LoVo (cell line): ENCODE measurements at regions not wholly inside any gene's neighbourhood (a gene's known extent, or its start where the extent isn't known, plus 50 kb on each side); places are given as distances from the start of the nearest gene placed in this dataset.
"Not testable (repeated sequence)": the region's sequence is repeated elsewhere in the genome, so short reads cannot be mapped to it uniquely, and the experiment has no call there.

ENCODE experiments used
- DNase-seq: peaks from one replicate; pipeline ENCODE4 v3.0.0-alpha.2; 2016; ENCODE audit warnings: low spot score

- DNase-seq, result not testable (repeated sequence)
Observed at GRCh38 chr1:120552190-120552589, 137.4 kb downstream of the NBPF8 start.

- DNase-seq, result not testable (repeated sequence)
Observed at GRCh38 chr1:120557605-120558302, 142.9 kb downstream of the NBPF8 start.

- DNase-seq, result peak; percentile 51
Observed at GRCh38 chr1:120558303-120559060, 143.6 kb downstream of the NBPF8 start.

GRCh38 chr1:120561767-120562166, 146.9 kb downstream of the NBPF8 start:
- DNase-seq, result not testable (repeated sequence)

GRCh38 chr1:120565396-120565795, 150.6 kb downstream of the NBPF8 start:
- DNase-seq, result not testable (repeated sequence)

GRCh38 chr1:120567620-120568019, 152.8 kb downstream of the NBPF8 start:
- DNase-seq, result not testable (repeated sequence)

GRCh38 chr1:120575201-120575600, 148.5 kb upstream of the NBPF26 start:
- not testable (repeated sequence) for DNase-seq

GRCh38 chr1:120582135-120582534, 141.6 kb upstream of the NBPF26 start:
- DNase-seq, result not testable (repeated sequence)

GRCh38 chr1:120586053-120586452, 137.7 kb upstream of the NBPF26 start:
- DNase-seq, result not testable (repeated sequence)

GRCh38 chr1:120588811-120589210, 134.9 kb upstream of the NBPF26 start:
- DNase-seq, result not testable (repeated sequence)

GRCh38 chr1:120591774-120592173, 132.0 kb upstream of the NBPF26 start:
- not testable (repeated sequence) for DNase-seq

- DNase-seq, result not testable (repeated sequence)
Observed at GRCh38 chr1:120592943-120593342, 130.8 kb upstream of the NBPF26 start.

GRCh38 chr1:120593648-120594047, 130.1 kb upstream of the NBPF26 start:
- DNase-seq, result not testable (repeated sequence)

- not testable (repeated sequence) for DNase-seq
Observed at GRCh38 chr1:120598331-120598951, 125.3 kb upstream of the NBPF26 start.

GRCh38 chr1:120599511-120599910, 124.2 kb upstream of the NBPF26 start:
- not testable (repeated sequence) for DNase-seq

- DNase-seq, result not testable (repeated sequence)
Observed at GRCh38 chr1:120600442-120601041, 123.2 kb upstream of the NBPF26 start.

GRCh38 chr1:120607882-120608281, 115.9 kb upstream of the NBPF26 start:
- not testable (repeated sequence) for DNase-seq

GRCh38 chr1:120608314-120609014, 115.3 kb upstream of the NBPF26 start:
- not testable (repeated sequence) for DNase-seq

GRCh38 chr1:120609015-120609573, 114.7 kb upstream of the NBPF26 start:
- DNase-seq, result not testable (repeated sequence)

- not testable (repeated sequence) for DNase-seq
Observed at GRCh38 chr1:120609834-120610233, 113.9 kb upstream of the NBPF26 start.

GRCh38 chr1:120614931-120615639, 108.7 kb upstream of the NBPF26 start:
- DNase-seq, result not testable (repeated sequence)
